ENCODE measurements at regions not wholly inside any gene's neighbourhood (a gene's known extent, or its start where the extent isn't known, plus 50 kb on each side); places are given as distances from the start of the nearest gene placed in this dataset.
"Not testable (repeated sequence)": the region's sequence is repeated elsewhere in the genome, so short reads cannot be mapped to it uniquely, and the experiment has no call there.

DNA sequence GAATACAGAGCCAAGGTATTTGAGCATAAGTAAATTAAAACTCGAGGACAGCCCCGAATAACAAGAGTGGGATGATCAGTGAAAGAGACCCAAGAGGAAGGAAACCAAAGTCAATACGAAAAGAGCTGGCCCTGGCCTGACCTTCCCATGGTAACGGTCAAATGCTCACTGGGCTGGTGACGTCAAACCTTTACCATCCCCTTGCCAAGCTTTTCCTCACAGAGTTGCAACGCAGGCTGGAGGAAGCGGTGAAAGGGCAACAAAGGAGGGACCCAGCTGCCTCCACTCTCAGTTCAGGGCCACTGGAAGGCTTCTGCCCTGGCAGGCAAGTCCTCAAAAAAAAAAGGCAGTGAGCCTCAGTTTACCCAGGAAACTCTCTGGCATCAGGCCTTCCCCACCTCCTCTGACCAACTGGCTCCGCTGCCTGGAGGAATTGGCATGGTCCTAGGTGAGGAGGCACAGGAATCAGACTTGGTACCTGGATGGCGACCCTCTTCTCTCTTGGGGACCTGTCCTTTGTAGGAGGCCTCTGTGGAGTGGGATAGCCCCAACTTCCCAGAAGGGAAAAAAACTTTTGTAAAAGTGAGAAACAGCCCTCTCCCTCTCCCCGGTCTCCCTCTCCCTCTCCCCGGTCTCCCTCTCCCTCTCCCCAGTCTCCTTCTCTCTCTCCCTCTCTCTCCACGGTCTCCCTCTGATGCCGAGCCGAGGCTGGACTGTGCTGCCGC is 212.4 kb downstream of the ANAPC1 start:
- TF ChIP-seq, protein P1, sequence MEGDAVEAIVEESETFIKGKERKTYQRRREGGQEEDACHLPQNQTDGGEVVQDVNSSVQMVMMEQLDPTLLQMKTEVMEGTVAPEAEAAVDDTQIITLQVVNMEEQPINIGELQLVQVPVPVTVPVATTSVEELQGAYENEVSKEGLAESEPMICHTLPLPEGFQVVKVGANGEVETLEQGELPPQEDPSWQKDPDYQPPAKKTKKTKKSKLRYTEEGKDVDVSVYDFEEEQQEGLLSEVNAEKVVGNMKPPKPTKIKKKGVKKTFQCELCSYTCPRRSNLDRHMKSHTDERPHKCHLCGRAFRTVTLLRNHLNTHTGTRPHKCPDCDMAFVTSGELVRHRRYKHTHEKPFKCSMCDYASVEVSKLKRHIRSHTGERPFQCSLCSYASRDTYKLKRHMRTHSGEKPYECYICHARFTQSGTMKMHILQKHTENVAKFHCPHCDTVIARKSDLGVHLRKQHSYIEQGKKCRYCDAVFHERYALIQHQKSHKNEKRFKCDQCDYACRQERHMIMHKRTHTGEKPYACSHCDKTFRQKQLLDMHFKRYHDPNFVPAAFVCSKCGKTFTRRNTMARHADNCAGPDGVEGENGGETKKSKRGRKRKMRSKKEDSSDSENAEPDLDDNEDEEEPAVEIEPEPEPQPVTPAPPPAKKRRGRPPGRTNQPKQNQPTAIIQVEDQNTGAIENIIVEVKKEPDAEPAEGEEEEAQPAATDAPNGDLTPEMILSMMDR (IDR thresholded peaks at IDR 0.05; ENCODE audit: control insufficient read depth, insufficient read depth, low read depth, low read length, missing control alignments), result no peak
- DNase-seq (ENCODE audit: low read depth), result no peak
- no peak overlapping the region for H3K4me3 ChIP-seq (ENCODE audit: control insufficient read depth, low read depth, low read length)

DNA sequence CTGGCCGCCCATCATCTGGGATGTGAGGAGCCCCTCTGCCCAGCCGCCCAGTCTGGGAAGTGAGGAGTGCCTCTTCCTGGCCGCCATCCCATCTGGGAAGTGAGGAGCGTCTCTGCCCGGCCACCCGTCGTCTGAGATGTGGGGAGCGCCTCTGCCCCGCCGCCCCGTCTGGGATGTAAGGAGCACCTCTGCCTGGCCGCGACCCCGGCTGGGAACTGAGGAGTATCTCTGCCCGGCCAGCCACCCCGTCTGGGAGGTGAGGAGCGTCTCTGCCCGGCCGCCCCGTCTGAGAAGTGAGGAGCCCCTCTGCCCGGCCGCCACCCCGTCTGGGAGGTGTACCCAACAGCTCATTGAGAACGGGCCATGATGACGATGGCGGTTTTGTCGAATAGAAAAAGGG is 211.4 kb downstream of the ANAPC1 start:
- DNase-seq (ENCODE audit: low read depth); H3K4me3 ChIP-seq (ENCODE audit: control insufficient read depth, low read depth, low read length): not testable (repeated sequence)

DNA sequence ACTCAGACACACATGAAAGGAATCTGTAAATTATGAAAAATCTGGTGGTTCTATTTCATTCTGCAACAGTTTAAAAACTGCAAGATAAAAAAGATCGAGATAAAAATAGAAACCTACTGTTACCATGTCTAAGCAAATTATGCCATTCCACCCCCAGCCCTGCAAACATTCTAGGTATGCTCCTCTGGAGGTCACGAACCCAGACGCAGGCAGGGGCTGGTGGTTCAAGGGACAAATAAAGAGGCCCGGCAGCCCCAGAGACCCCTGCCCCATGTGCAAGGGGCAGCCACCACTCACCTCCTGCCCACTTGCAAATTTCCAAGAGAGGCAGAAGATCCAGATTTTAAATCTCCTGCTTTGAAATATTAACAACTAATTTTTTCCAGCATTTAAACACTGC is 210.5 kb downstream of the ANAPC1 start:
- no peak overlapping the region for H3K4me3 ChIP-seq (ENCODE audit: control insufficient read depth, low read depth, low read length)
- TF ChIP-seq, protein P1 (IDR thresholded peaks at IDR 0.05; ENCODE audit: control insufficient read depth, insufficient read depth, low read depth, low read length, missing control alignments), result no peak
- DNase-seq (ENCODE audit: low read depth), result no peak

DNA sequence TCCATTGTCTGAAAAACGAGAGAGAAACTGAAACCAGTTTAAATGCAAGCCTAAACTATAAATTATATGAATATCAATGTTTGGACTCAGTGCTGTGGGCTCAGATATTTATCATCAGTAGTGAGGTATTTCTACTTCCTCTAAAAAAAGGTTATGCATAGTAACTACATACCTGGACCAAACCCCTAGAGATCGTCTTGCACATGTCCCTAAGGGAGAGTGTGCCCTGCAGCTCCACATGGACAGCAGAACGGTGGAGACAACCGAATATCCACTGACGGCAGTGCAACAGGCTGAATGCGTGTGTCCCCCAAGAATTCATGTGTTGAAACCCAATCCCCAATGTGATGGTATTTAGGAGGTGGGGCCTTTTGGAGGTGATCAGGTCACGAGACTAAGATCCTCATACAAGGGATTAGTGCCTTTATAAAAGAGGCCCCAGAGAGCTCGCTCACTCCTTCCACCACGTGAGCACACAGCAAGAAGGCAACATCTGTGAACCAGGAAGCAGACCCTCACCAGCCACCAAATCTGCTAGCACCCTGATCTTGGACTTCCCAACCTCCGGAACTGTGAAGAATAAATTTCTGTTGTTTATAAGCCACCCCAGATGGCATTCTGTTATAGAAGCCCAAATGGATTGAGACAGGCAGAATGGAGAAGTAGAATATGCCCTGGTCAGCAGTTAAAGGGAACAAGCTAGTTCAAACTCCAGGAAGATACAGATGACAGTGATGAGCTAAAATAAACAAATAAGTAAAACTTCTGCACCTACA is 208.4 kb downstream of the ANAPC1 start:
- TF ChIP-seq, protein P1 (IDR thresholded peaks at IDR 0.05; ENCODE audit: control insufficient read depth, insufficient read depth, low read depth, low read length, missing control alignments), result no peak
- DNase-seq (ENCODE audit: low read depth), result no peak
- H3K4me3 ChIP-seq (ENCODE audit: control insufficient read depth, low read depth, low read length), result no peak overlapping the region

DNA sequence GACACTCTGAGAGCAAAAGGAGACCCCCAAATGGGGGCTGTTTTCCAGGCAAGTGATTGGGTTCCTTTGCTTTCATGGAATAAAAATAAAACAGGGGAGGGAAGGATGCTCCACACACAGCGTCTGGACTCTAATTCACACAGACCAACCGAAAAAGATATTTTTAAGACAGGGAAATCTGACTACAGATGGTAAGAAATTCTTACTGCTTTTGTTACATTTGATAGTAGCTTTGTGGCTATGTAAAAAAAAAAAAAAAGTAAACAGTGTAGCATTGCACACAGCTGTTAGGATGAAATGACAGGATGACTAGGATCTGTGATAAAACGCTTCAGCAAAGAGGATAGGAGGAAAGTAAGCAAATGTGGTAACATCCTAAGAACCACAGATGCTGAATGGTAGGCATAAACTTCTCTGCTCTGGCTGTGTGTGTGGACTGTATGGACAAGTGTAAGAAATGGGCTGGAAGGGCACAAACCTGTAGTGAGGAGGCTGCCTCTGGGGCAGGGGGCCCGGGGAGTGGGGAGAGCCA is 207.6 kb downstream of the ANAPC1 start:
- no peak for DNase-seq (ENCODE audit: low read depth)
- H3K4me3 ChIP-seq (ENCODE audit: control insufficient read depth, low read depth, low read length), result no peak overlapping the region
- TF ChIP-seq, protein P1 (IDR thresholded peaks at IDR 0.05; ENCODE audit: control insufficient read depth, insufficient read depth, low read depth, low read length, missing control alignments), result no peak

DNA sequence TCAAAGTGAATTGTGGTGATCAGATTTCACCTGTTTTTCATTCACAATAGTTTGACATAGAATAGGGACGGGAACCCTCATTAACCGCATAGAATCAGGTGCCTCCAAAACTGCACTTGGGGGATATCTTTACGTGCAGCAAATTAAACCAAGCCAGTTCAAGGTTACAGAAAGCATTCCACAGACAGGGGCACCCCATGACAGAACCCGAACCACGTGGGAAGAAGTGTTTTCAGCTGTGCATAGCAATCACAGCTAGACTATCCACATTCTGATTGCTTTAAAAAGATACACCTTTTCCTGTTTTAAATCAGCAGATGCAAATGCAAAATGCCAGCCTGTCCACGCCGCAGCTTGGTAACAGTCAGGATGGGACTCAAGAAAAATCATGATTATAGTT is 205.8 kb downstream of the ANAPC1 start:
- TF ChIP-seq, protein P1 (IDR thresholded peaks at IDR 0.05; ENCODE audit: control insufficient read depth, insufficient read depth, low read depth, low read length, missing control alignments), result no peak
- DNase-seq (ENCODE audit: low read depth), result no peak
- H3K4me3 ChIP-seq (ENCODE audit: control insufficient read depth, low read depth, low read length), result no peak overlapping the region

DNA sequence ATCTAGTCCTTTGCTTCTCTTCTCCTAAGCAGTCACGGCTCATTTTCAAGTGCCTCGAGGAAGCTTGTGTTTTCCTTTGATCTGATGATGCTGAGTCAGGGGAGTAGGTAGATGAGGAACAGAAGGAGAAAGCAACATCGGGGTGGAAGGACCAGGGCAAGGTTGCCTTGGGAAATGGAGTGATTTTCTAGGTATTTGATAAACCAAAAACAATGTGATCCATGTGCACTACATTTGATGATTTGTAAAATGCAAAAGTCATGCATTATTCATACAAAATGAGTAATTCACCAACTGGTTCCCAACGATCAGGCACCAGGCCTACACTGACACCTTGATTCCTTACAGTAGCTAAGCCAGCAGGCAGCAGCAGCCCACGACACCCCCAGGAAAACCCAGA is 205.3 kb downstream of the ANAPC1 start:
- no peak for DNase-seq (ENCODE audit: low read depth)
- TF ChIP-seq, protein P1 (IDR thresholded peaks at IDR 0.05; ENCODE audit: control insufficient read depth, insufficient read depth, low read depth, low read length, missing control alignments), result no peak
- no peak overlapping the region for H3K4me3 ChIP-seq (ENCODE audit: control insufficient read depth, low read depth, low read length)

Measured in AG09309 (cell line).